Tongue (tissue), 1 donor: ENCODE measurements at regions not wholly inside any gene's neighbourhood (a gene's known extent, or its start where the extent isn't known, plus 50 kb on each side); places are given as distances from the start of the nearest gene placed in this dataset.
A peak's percentile ranks its signal among the peaks of the same experiment; 100 is the strongest.

ENCODE experiments used
- DNase-seq: peaks from one replicate; pipeline ENCODE4 v3.0.0-alpha.2; 2015

GRCh38 chr20:60321601-60322000 lies 363.4 kb downstream of the CDH26 start:
- no peak for DNase-seq

GRCh38 chr20:60326821-60327220 lies 368.6 kb downstream of the CDH26 start:
- DNase-seq = no peak

GRCh38 chr20:60327971-60328660 lies 369.9 kb downstream of the CDH26 start:
- no peak for DNase-seq

- no peak for DNase-seq
Measured at GRCh38 chr20:60330461-60330860, 372.2 kb downstream of the CDH26 start.

- DNase-seq = no peak
Measured at GRCh38 chr20:60331688-60332300, 373.6 kb downstream of the CDH26 start.

GRCh38 chr20:60332523-60332922 lies 374.3 kb downstream of the CDH26 start:
- no peak for DNase-seq

- DNase-seq = no peak
Measured at GRCh38 chr20:60334911-60335310, 376.7 kb downstream of the CDH26 start.

- no peak for DNase-seq
Measured at GRCh38 chr20:60338556-60338955, 380.3 kb downstream of the CDH26 start.

- DNase-seq = no peak
Measured at GRCh38 chr20:60339738-60340137, 381.5 kb downstream of the CDH26 start.

- no peak for DNase-seq
Measured at GRCh38 chr20:60340232-60340631, 382.0 kb downstream of the CDH26 start.

GRCh38 chr20:60341062-60341461 lies 382.8 kb downstream of the CDH26 start:
- no peak for DNase-seq

- no peak for DNase-seq
Measured at GRCh38 chr20:60345106-60345505, 386.9 kb downstream of the CDH26 start.

- DNase-seq = no peak
Measured at GRCh38 chr20:60349418-60349817, 391.2 kb downstream of the CDH26 start.

GRCh38 chr20:60352017-60352416 lies 393.8 kb downstream of the CDH26 start:
- no peak for DNase-seq

- peak; percentile 52 for DNase-seq
Measured at GRCh38 chr20:60352596-60352995, 394.4 kb downstream of the CDH26 start.

GRCh38 chr20:60354024-60354580 lies 395.9 kb downstream of the CDH26 start:
- DNase-seq = no peak

GRCh38 chr20:60358101-60358500 lies 399.9 kb downstream of the CDH26 start:
- DNase-seq = no peak

GRCh38 chr20:60359010-60359409 lies 400.8 kb downstream of the CDH26 start:
- no peak for DNase-seq

- peak; percentile 80 for DNase-seq
Measured at GRCh38 chr20:60361761-60362395, 403.7 kb downstream of the CDH26 start.

- DNase-seq = peak; percentile 62
Measured at GRCh38 chr20:60362531-60362930, 404.3 kb downstream of the CDH26 start.

- DNase-seq = no peak
Measured at GRCh38 chr20:60363698-60364097, 405.5 kb downstream of the CDH26 start.

- DNase-seq = no peak
Measured at GRCh38 chr20:60365064-60365666, 406.9 kb downstream of the CDH26 start.

GRCh38 chr20:60365882-60366281 lies 407.7 kb downstream of the CDH26 start:
- no peak for DNase-seq
